ENCODE measurements at regions not wholly inside any gene's neighbourhood (a gene's known extent, or its start where the extent isn't known, plus 50 kb on each side); places are given as distances from the start of the nearest gene placed in this dataset.

GRCh38 chr3:148087601-148088371, 609.9 kb upstream of the AGTR1 start:
- TF ChIP-seq CTCF (IDR thresholded peaks at IDR 0.05) (no peak), POLR2A (IDR thresholded peaks at IDR 0.05) (no peak)
